Upper lobe of left lung (tissue), 6 donors: ENCODE measurements at regions not wholly inside any gene's neighbourhood (a gene's known extent, or its start where the extent isn't known, plus 50 kb on each side); places are given as distances from the start of the nearest gene placed in this dataset.
A peak's percentile ranks its signal among the peaks of the same experiment; 100 is the strongest.
"Not testable (repeated sequence)": the region's sequence is repeated elsewhere in the genome, so short reads cannot be mapped to it uniquely, and the experiment has no call there.

Experiments
- ATAC-seq, 2 donors: fragments of 200-7000 bp; cut with Tn5 transposase; one replicate each; pipeline ENCODE4 v1.9.1; 2022; ENCODE audit warnings: mild to moderate bottlenecking in 2 of 2, moderate library complexity in 2 of 2; ENCODE audit not compliant: low FRiP score in 2 of 2
- DNase-seq, 2 donors: peaks; one replicate each; pipeline ENCODE4 v3.0.0-alpha.2; 2019 to 2020
- H3K27ac ChIP-seq, 4 donors: fragments of 200-600 bp; sonication (generic); one replicate each; pipeline ENCODE4 v1.5.1; 2016 to 2019
- H3K27me3 ChIP-seq, 4 donors: fragments of 200-600 bp; sonication (generic); one replicate each; pipeline ENCODE4 v1.5.1; 2017 to 2019
- H3K36me3 ChIP-seq, 4 donors: fragments of 200-600 bp; sonication (generic); one replicate each; pipeline ENCODE4 v1.5.1; 2016 to 2019
- H3K4me1 ChIP-seq, 4 donors: fragments of 200-600 bp; sonication (generic); one replicate each; pipeline ENCODE4 v1.5.1; 2018 to 2019
- H3K4me3 ChIP-seq, 4 donors: fragments of 200-600 bp; sonication (generic); one replicate each; pipeline ENCODE4 v1.5.1; 2017 to 2019; ENCODE audit warnings: mild to moderate bottlenecking in 2 of 4, moderate library complexity in 1 of 4
- H3K9me3 ChIP-seq, 4 donors: fragments of 200-600 bp; sonication (generic); one replicate each; pipeline ENCODE4 v1.5.1; 2018 to 2019
- EP300 ChIP-seq, 4 donors: sonication (generic); formaldehyde crosslinking; IDR thresholded peaks; one replicate each; pipeline ENCODE4 v1.5.1; 2017; ENCODE audit warnings: antibody characterized with exemption in 4 of 4, control low read depth in 2 of 4
- POLR2A ChIP-seq, 4 donors: fragments of 450-650 bp; IDR thresholded peaks; one replicate each; pipeline ENCODE4 v1.5.1; 2016 to 2017; ENCODE audit warnings: antibody characterized with exemption in 4 of 4, mild to moderate bottlenecking in 2 of 4
- POLR2AphosphoS5 ChIP-seq, 2 donors: sonication (generic); formaldehyde crosslinking; IDR thresholded peaks; one replicate each; pipeline ENCODE4 v1.5.1; 2017; ENCODE audit warnings: antibody characterized with exemption in 2 of 2
- WGBS, 2 donors: methylation state at CpG; one replicate each; pipeline ENCODE4 v1.1.5; 2017 to 2018; 5-methylcytosine and 5-hydroxymethylcytosine counted together
- TF ChIP-seq, protein P1 (sequence below), 6 experiments: fragments of 450-650 bp in 4 of 6; fragments of 200-600 bp in 2 of 6; sonication (generic) in 2 of 6; IDR thresholded peaks; one replicate each; pipeline ENCODE4 v1.5.1; 2016 to 2019; ENCODE audit warnings: antibody characterized with exemption in 6 of 6
- donor health status: DM: no; HTN: no; CAD: no; lungs with moderate emphysema.
- donor health status: DM: no; HTN: yes; CAD: no; lungs with severe emphysema.

DNA sequence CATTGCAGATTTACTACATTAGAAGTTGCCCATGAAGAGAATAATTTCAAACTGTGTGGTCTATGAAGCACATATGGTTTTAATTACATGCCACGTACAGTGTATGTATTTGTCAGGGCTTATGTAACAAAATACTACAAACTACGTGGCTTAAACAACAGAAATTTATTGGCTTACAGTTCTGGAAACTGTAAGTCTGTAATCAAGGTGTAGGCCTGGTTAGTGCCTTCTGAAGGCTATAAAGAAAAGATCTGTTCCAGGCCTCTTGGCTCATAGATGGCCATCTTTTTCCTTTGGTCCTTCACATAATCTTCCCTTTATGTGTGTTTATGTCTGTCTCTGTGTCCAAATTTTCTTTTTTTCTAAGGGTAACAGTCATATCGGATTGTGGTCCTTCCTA is 1160.2 kb downstream of the FAM133A start:
- ATAC-seq, result no peak
- H3K36me3 ChIP-seq, result no peaks in the 10 kb centered on the region
- 60 to 66% methylated on average over 3 of the region's 3 CpGs for WGBS, 2 donors
- H3K27ac ChIP-seq, result no peak overlapping the region
- no peaks in the 10 kb centered on the region for H3K9me3 ChIP-seq
- DNase-seq, result no peak
- H3K4me3 ChIP-seq, result no peak overlapping the region
- TF ChIP-seq POLR2A (IDR thresholded peaks at IDR 0.05), result no peak
- TF ChIP-seq, protein P1, sequence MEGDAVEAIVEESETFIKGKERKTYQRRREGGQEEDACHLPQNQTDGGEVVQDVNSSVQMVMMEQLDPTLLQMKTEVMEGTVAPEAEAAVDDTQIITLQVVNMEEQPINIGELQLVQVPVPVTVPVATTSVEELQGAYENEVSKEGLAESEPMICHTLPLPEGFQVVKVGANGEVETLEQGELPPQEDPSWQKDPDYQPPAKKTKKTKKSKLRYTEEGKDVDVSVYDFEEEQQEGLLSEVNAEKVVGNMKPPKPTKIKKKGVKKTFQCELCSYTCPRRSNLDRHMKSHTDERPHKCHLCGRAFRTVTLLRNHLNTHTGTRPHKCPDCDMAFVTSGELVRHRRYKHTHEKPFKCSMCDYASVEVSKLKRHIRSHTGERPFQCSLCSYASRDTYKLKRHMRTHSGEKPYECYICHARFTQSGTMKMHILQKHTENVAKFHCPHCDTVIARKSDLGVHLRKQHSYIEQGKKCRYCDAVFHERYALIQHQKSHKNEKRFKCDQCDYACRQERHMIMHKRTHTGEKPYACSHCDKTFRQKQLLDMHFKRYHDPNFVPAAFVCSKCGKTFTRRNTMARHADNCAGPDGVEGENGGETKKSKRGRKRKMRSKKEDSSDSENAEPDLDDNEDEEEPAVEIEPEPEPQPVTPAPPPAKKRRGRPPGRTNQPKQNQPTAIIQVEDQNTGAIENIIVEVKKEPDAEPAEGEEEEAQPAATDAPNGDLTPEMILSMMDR (IDR thresholded peaks at IDR 0.05), result no peak
- no peak for TF ChIP-seq POLR2AphosphoS5 (IDR thresholded peaks at IDR 0.05)
- TF ChIP-seq EP300 (IDR thresholded peaks at IDR 0.05), result no peak
- no peaks in the 10 kb centered on the region for H3K27me3 ChIP-seq
- H3K4me1 ChIP-seq, result no peaks in the 10 kb centered on the region

DNA sequence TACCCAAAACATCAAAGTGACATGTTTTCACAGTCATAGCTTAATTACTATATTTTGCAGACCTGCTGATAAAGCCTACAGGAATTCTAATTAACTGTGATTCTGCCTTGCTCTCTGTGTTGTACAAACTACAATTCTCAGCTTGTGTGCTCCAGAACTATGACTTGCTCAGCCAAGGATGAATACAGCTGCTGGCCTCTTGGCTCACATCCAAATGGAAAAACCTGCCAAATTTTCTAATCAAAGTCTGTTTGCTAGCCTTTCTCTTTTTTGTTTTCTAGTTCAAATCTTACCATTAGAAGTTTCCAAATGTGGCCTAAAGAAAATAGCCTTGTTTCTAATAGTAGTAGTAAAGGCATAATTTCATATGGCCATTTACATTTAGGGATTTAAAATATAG is 1176.8 kb downstream of the FAM133A start:
- DNase-seq, result no peak
- H3K4me3 ChIP-seq, result no peak overlapping the region
- TF ChIP-seq, protein P1 (IDR thresholded peaks at IDR 0.05), result no peak
- no peak for TF ChIP-seq POLR2A (IDR thresholded peaks at IDR 0.05)
- TF ChIP-seq POLR2AphosphoS5 (IDR thresholded peaks at IDR 0.05), result no peak
- no peak for TF ChIP-seq EP300 (IDR thresholded peaks at IDR 0.05)

DNA sequence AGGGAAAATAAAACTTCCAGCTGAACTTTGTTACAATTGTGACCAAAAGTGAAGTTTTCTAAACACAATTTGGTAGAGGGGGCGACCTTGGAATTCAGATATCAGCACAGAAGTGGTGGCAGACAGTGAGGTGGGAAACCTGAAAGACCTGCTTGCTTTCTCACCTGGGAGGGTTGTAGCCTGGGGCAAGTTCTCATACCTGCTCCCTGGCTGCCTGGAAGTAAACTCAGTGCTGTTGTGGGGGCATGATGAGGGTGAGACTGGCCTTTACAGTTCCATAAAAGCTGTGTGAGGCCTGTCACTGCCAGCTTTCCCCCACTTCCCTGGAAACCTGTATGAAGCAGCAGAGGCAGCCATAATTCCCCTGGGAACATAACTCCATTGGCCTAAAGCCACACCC is 1180.2 kb downstream of the FAM133A start:
- H3K27me3 ChIP-seq, result no peaks in the 10 kb centered on the region
- DNase-seq (no peak), ATAC-seq (no peak)
- H3K4me1 ChIP-seq, result no peaks in the 10 kb centered on the region
- no peaks in the 10 kb centered on the region for H3K9me3 ChIP-seq
- TF ChIP-seq, protein P1 (IDR thresholded peaks at IDR 0.05), result no peak
- TF ChIP-seq POLR2AphosphoS5 (IDR thresholded peaks at IDR 0.05) (no peak), EP300 (IDR thresholded peaks at IDR 0.05) (no peak)
- 60% methylated on average over 1 of the region's 1 CpG; no CpG with 5 or more reads in 1 of the 2 donors for WGBS, 2 donors
- no peak overlapping the region for H3K27ac ChIP-seq
- no peak overlapping the region for H3K4me3 ChIP-seq
- no peaks in the 10 kb centered on the region for H3K36me3 ChIP-seq

More for the DNA sequence above, 1176.8 kb downstream of the FAM133A start:
- no peak for ATAC-seq
- H3K4me1 ChIP-seq, result no peaks in the 10 kb centered on the region
- no peak overlapping the region for H3K27ac ChIP-seq
- H3K27me3 ChIP-seq, result no peaks in the 10 kb centered on the region
- no peaks in the 10 kb centered on the region for H3K9me3 ChIP-seq
- H3K36me3 ChIP-seq, result no peaks in the 10 kb centered on the region

DNA sequence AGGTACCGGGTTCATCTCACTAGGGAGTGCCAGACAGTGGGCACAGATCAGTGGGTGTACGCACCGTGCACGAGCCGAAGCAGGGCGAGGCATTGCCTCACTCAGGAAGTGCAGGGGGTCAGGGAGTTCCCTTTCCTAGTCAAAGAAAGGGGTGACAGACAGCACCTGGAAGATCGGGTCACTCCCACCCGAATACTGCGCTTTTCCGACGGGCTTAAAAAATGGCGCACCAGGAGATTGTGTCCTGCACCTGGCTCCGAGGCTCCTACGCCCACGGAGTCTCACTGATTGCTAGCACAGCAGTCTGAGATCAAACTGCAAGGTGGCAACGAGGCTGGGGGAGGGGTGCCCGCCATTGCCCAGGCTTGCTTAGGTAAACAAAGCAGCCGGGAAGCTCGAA is 1188.5 kb downstream of the FAM133A start:
- not testable (repeated sequence) for H3K36me3 ChIP-seq, H3K27ac ChIP-seq, ATAC-seq, H3K4me3 ChIP-seq, H3K4me1 ChIP-seq, H3K27me3 ChIP-seq, H3K9me3 ChIP-seq
- 78 to 83% methylated on average over 1 to 19 of the region's 19 CpGs for WGBS, 2 donors
- DNase-seq, result peak in 1 of 2 donors; percentile 21

DNA sequence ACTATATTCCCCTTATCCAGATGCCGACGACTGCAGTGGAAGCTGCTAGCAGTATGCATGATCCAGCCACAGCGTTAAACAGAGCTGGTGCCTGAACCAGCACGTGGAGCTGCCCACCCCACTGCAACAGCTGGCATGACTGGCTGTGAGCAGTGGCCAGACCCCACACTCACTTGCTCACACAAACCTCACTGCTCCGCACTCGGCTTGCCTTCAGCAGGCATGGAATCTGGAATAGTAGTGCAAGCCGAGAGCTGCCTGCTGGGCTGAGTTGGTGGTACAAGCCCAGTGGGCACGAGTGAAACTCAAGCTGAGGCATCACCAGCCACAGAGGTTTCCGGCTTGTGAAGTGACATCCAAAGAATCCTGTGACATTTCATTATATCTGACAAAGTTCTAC is 1197.6 kb downstream of the FAM133A start:
- no peaks in the 10 kb centered on the region for H3K9me3 ChIP-seq
- no peak overlapping the region for H3K27ac ChIP-seq
- DNase-seq (no peak), ATAC-seq (peak in 1 of 2 donors; percentile 43)
- TF ChIP-seq, protein P1 (IDR thresholded peaks at IDR 0.05), result no peak
- TF ChIP-seq POLR2A (IDR thresholded peaks at IDR 0.05) (no peak), EP300 (IDR thresholded peaks at IDR 0.05) (no peak), POLR2AphosphoS5 (IDR thresholded peaks at IDR 0.05) (no peak)
- no peaks in the 10 kb centered on the region for H3K27me3 ChIP-seq
- 88 to 93% methylated on average over 3 to 9 of the region's 9 CpGs for WGBS, 2 donors
- no peak overlapping the region for H3K4me3 ChIP-seq
- no peaks in the 10 kb centered on the region for H3K36me3 ChIP-seq
- no peaks in the 10 kb centered on the region for H3K4me1 ChIP-seq
